Peyer's patch (tissue), 4 donors: ENCODE measurements at regions not wholly inside any gene's neighbourhood (a gene's known extent, or its start where the extent isn't known, plus 50 kb on each side); places are given as distances from the start of the nearest gene placed in this dataset.

Experiments used
- CTCF ChIP-seq, 6 experiments: fragments of 450-650 bp in 4 of 6; fragments of 200-600 bp in 2 of 6; sonication (generic) in 1 of 6; IDR thresholded peaks; one replicate each; pipeline ENCODE4 v1.5.1; 2017 to 2019; ENCODE audit warnings: antibody characterized with exemption in 6 of 6, mild to moderate bottlenecking in 3 of 6, moderate library complexity in 1 of 6
- POLR2A ChIP-seq, 2 donors: fragments of 450-650 bp; IDR thresholded peaks; one replicate each; pipeline ENCODE4 v1.5.1; 2017; ENCODE audit warnings: antibody characterized with exemption in 2 of 2, mild to moderate bottlenecking in 2 of 2, moderate library complexity in 2 of 2

DNA sequence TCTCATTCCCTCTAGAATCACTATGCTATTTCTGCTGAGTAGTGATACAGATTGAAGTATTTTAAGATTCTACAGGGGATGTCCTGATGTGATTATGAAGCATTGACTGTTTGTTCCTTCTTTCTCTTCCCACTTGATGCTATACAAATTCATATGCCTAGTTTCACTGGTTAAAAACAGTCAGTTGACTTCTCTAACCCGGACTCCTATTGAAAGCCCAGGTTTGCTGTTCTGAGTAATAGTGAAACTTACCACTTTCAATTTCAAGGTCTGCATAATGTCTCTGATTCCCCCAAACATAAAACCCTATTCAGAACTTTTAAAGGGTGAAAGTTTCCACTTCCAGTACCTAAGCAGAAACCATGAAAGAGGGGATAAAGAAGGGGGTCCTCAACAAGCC is 117.7 kb upstream of the RPL10L start:
- TF ChIP-seq CTCF (IDR thresholded peaks at IDR 0.05) (no peak), POLR2A (IDR thresholded peaks at IDR 0.05) (no peak)
